ENCODE measurements at regions not wholly inside any gene's neighbourhood (a gene's known extent, or its start where the extent isn't known, plus 50 kb on each side); places are given as distances from the start of the nearest gene placed in this dataset.

DNA sequence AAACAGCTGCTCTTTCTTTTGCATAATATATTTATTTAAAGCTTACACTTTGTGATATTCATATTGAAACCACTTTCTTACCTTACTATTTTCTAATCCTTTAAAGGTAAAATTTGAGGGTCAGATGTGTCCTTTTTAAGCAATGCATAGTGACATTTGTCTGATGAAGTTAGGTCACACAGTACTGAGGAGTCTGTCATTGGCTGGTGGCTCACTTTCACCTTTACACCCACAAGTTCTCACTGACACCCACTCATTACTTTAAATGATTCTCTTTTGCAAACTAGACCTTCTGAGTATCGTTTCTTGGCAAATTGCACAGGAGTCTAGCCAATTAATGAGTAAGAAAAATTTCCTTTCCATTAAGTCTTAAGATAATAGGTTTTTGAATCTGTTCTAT is 758.3 kb upstream of the ARPP21 start:
- no peak for TF ChIP-seq EZH2phosphoT487 (conservative IDR thresholded peaks at IDR 0.05; ENCODE audit: low read length)
- TF ChIP-seq, protein P1, sequence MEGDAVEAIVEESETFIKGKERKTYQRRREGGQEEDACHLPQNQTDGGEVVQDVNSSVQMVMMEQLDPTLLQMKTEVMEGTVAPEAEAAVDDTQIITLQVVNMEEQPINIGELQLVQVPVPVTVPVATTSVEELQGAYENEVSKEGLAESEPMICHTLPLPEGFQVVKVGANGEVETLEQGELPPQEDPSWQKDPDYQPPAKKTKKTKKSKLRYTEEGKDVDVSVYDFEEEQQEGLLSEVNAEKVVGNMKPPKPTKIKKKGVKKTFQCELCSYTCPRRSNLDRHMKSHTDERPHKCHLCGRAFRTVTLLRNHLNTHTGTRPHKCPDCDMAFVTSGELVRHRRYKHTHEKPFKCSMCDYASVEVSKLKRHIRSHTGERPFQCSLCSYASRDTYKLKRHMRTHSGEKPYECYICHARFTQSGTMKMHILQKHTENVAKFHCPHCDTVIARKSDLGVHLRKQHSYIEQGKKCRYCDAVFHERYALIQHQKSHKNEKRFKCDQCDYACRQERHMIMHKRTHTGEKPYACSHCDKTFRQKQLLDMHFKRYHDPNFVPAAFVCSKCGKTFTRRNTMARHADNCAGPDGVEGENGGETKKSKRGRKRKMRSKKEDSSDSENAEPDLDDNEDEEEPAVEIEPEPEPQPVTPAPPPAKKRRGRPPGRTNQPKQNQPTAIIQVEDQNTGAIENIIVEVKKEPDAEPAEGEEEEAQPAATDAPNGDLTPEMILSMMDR (IDR thresholded peaks at IDR 0.05; ENCODE audit: insufficient read depth, low read length, poor library complexity, severe bottlenecking) = no peak
